A673 (cell line): ENCODE measurements at regions not wholly inside any gene's neighbourhood (a gene's known extent, or its start where the extent isn't known, plus 50 kb on each side); places are given as distances from the start of the nearest gene placed in this dataset.

ENCODE experiments used
- BruUV-seq: library from RNA; stranded (reverse); fragments of 400-500 nt; replicated peaks from 2 replicates; lab custom pipeline; 2021; lab: Mats Ljungman, UMichigan
- CTCF ChIA-PET: fragments of 300-600 bp; sonication (Branson Sonifier 250); formaldehyde crosslinking; loops from one replicate; lab custom pipeline; 2022; ENCODE audit warnings: antibody characterized with exemption; lab: Charles Lee
- POLR2A ChIA-PET: fragments of 300-600 bp; sonication (Branson Sonifier 250); formaldehyde crosslinking; loops from one replicate; lab custom pipeline; 2022; ENCODE audit warnings: antibody characterized with exemption; ENCODE audit not compliant: low non-redundant PET; lab: Charles Lee
- DNase-seq: peaks from one replicate; pipeline ENCODE4 v3.0.0-alpha.2; 2015; ENCODE audit warnings: low spot score
- H3K27ac ChIP-seq: fragments of 200-600 bp; sonication (generic); 2 replicates; pipeline ENCODE4 v1.5.1; 2016; ENCODE audit warnings: mixed run types, low read depth, mild to moderate bottlenecking, mixed read lengths, antibody characterized with exemption, low read length; ENCODE audit not compliant: poor library complexity, severe bottlenecking
- H3K27me3 ChIP-seq: fragments of 200-600 bp; sonication (generic); replicated peaks from 2 replicates; pipeline ENCODE4 v1.6.1; 2017; ENCODE audit warnings: mixed run types, low read depth, mild to moderate bottlenecking, mixed read lengths, antibody characterized with exemption, low read length; ENCODE audit not compliant: insufficient read depth, poor library complexity
- H3K36me3 ChIP-seq: fragments of 200-600 bp; sonication (generic); 2 replicates; pipeline ENCODE4 v1.6.1; 2016; ENCODE audit warnings: mixed run types, mild to moderate bottlenecking, mixed read lengths, antibody characterized with exemption, low read length; ENCODE audit not compliant: insufficient read depth, poor library complexity, severe bottlenecking
- H3K4me1 ChIP-seq: fragments of 200-600 bp; sonication (generic); 2 replicates; pipeline ENCODE4 v1.6.1; 2017; ENCODE audit warnings: mixed run types, mild to moderate bottlenecking, mixed read lengths, antibody characterized with exemption, low read length; ENCODE audit not compliant: insufficient read depth, poor library complexity, severe bottlenecking
- H3K4me3 ChIP-seq: fragments of 200-600 bp; sonication (generic); 2 replicates; pipeline ENCODE4 v1.5.1; 2016; ENCODE audit warnings: low read depth, mixed run types, mild to moderate bottlenecking, mixed read lengths, low read length; ENCODE audit not compliant: poor library complexity, severe bottlenecking
- H3K9me3 ChIP-seq: fragments of 200-600 bp; sonication (generic); 2 replicates; pipeline ENCODE4 v1.6.1; 2016; ENCODE audit warnings: mixed run types, low read depth, mild to moderate bottlenecking, mixed read lengths, antibody characterized with exemption, low read length; ENCODE audit not compliant: poor library complexity, severe bottlenecking
- EZH2 ChIP-seq: fragments of 200-600 bp; sonication (generic); IDR thresholded peaks from 2 replicates; pipeline ENCODE4 v1.6.1; 2017; ENCODE audit warnings: borderline replicate concordance, low read depth, mild to moderate bottlenecking, mixed read lengths, antibody characterized with exemption, low read length; ENCODE audit not compliant: poor library complexity, severe bottlenecking
- intact Hi-C: fragments of 100-400 bp; cut with micrococcal nuclease; formaldehyde crosslinking; loops from one replicate; pipeline ENCODE4 v1.10.0; 2022; ENCODE audit not compliant: unreplicated experiment
- TF ChIP-seq, protein P1 (sequence below): fragments of 300-800, 200-600 bp; sonication (generic); conservative IDR thresholded peaks from 2 replicates; pipeline ENCODE4 v1.5.1; 2017; ENCODE audit warnings: low read depth, mild to moderate bottlenecking, antibody characterized with exemption, low read length, moderate library complexity, mixed read lengths

DNA sequence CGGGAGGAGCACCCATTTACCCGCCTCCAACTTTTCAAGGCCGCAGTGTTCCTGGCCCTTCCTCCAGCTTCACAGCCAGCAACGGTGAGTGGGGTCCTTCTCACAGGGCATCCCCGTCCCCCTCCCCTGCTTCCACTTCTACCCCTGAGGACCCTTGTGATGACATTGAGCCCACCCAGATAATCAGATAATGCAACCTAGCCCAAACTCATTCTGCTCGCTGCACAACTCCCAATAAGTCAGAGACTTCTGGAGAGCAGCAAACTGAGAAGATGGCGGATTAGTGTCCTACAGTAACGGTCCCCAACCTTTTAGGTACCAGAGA, 74.5 kb downstream of the OAT start:
- Histone ChIP-seq H3K4me3 (no peak overlapping the region), H3K27ac (no peak overlapping the region), H3K27me3 (no peaks in the 10 kb centered on the region), H3K4me1 (peaks cover 21% of the 10 kb centered on the region), H3K36me3 (no peaks in the 10 kb centered on the region), H3K9me3 (no peaks in the 10 kb centered on the region)
- intact Hi-C loops = no loop called here
- TF ChIP-seq EZH2 = no peak
- TF ChIP-seq, protein P1, sequence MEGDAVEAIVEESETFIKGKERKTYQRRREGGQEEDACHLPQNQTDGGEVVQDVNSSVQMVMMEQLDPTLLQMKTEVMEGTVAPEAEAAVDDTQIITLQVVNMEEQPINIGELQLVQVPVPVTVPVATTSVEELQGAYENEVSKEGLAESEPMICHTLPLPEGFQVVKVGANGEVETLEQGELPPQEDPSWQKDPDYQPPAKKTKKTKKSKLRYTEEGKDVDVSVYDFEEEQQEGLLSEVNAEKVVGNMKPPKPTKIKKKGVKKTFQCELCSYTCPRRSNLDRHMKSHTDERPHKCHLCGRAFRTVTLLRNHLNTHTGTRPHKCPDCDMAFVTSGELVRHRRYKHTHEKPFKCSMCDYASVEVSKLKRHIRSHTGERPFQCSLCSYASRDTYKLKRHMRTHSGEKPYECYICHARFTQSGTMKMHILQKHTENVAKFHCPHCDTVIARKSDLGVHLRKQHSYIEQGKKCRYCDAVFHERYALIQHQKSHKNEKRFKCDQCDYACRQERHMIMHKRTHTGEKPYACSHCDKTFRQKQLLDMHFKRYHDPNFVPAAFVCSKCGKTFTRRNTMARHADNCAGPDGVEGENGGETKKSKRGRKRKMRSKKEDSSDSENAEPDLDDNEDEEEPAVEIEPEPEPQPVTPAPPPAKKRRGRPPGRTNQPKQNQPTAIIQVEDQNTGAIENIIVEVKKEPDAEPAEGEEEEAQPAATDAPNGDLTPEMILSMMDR = no peak
- ChIA-PET CTCF (no interaction called here), POLR2A (no interaction called here)
- no TSS peak for BruUV-seq
- no peak for DNase-seq

DNA sequence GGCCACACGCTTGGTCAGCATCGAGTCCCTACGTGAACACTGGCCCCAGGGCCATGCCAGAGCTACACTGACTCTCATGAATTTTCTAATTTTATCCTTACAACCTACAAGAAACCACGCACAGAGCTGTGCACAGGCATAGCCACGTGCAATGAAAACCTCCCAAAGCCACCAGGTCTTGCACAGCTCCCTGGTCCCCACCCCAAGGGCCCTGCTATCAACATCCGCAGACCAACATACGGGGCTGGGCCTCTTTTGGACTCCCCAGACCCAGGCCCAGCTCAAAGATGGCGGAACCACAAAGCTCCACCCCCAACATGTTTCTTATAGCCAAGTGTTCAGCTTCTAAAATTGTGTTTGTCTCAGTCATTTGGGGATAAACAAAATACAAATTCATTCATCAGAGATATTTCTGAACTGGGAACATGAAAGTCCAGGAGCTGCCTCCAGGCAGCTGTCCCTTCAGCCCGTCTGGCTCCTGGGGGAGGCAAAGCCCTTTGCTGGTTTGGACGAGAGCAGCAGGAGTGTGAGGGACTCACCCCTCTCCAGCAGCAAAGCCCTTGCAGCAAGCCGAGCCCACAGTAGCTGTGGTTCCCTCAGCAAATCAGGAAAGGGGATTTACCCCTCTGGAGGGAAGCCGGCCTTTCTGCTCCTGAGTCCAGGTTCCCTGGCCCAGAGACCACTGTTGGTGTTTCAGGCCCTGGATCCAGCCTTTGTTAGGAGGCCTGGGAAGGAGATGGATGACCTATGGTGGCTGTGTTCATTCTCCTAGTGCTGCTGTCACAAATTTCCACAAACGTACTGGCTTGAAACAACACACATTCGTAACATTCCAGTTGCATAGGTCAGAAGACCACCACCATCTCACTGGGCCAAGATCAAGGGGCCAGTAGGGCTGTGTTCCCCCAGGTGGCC, 75.1 kb downstream of the OAT start:
- CTCF ChIA-PET = no interaction called here
- intact Hi-C loops = no loop called here

DNA sequence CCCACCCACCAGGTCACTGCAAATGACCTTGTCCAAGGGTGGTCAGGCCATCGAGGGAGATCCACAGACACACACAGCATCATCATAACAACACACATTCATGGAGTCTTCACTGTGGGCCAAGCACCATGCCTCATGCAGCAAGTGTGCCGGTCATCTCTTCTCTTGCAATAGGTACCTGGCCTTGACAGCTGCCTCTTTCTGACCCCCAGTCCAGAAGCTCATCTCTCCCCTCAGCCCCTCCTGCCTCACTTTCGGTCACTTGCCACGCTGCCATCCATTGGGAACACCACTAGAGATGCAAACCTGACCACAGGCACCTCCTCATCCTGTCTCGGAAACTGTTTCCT, 75.9 kb downstream of the OAT start:
- no TSS peak for BruUV-seq

More for the DNA sequence above, 75.1 kb downstream of the OAT start:
- Histone ChIP-seq H3K27ac (no peak overlapping the region), H3K4me3 (no peak overlapping the region), H3K36me3 (no peaks in the 10 kb centered on the region), H3K4me1 (peaks cover 21% of the 10 kb centered on the region), H3K27me3 (no peaks in the 10 kb centered on the region), H3K9me3 (no peaks in the 10 kb centered on the region)
- POLR2A ChIA-PET = no interaction called here
- no peak for DNase-seq
- BruUV-seq = no TSS peak
- no peak for TF ChIP-seq EZH2
- TF ChIP-seq, protein P1 = no peak

More for the DNA sequence above, 75.9 kb downstream of the OAT start:
- Histone ChIP-seq H3K9me3 (no peaks in the 10 kb centered on the region), H3K27ac (no peak overlapping the region), H3K36me3 (no peaks in the 10 kb centered on the region), H3K4me1 (peaks cover 21% of the 10 kb centered on the region), H3K27me3 (no peaks in the 10 kb centered on the region), H3K4me3 (no peak overlapping the region)
- DNase-seq = no peak
- intact Hi-C loops = no loop called here
- ChIA-PET CTCF (no interaction called here), POLR2A (no interaction called here)
- TF ChIP-seq EZH2 = no peak
- TF ChIP-seq, protein P1 = no peak
